Stimulated activated CD8-positive, alpha-beta memory T cell treated with anti-CD3 and anti-CD28 coated beads, Interleukin-7, amount 100 ng/mL, for 48 hours (primary cell): ENCODE measurements at regions not wholly inside any gene's neighbourhood (a gene's known extent, or its start where the extent isn't known, plus 50 kb on each side); places are given as distances from the start of the nearest gene placed in this dataset.
"Not testable (repeated sequence)": the region's sequence is repeated elsewhere in the genome, so short reads cannot be mapped to it uniquely, and the experiment has no call there.

Source experiments
- DNase-seq, 2 donors: peaks; one replicate each; pipeline ENCODE4 v3.0.0-alpha.2; 2020; ENCODE audit warnings: low read depth in 1 of 2; ENCODE audit errors: extremely low read depth in 1 of 2

DNA sequence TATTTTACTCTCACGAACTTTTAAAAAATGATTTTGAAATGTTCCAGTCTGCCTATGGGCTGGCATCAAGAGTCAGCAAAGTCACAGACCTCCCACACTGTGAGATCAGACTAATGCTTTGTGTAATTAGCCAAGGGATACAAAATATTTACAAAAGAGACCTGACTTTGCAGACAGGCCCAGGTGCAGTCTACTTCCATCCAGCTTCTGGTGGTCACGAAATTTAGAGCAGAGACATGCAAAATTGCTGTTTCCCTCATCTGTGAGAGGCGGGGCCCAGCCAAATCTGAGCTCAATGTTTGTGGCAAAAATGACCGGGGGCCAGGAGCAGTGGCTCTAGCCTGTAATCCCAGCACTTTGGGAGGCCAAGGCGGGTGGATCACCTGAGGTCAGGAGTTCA is 82.5 kb upstream of the PITRM1 start:
- DNase-seq: no peak

DNA sequence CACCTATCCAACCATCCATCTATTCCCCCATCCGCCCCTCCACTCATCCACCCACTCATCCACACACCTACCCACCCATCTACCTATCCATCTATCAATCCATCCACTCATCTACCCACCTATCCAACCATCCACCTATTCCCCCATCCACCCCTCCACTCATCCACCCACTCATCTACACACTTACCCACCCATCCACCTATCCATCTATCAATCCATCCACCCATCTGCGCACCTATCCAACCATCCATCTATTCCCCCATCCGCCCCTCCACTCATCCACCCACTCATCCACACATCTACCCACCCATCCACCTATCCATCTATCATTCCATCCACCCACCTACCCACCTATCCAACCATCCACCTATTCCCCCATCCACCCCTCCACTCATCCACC is 81.4 kb upstream of the PITRM1 start:
- not testable (repeated sequence) for DNase-seq

DNA sequence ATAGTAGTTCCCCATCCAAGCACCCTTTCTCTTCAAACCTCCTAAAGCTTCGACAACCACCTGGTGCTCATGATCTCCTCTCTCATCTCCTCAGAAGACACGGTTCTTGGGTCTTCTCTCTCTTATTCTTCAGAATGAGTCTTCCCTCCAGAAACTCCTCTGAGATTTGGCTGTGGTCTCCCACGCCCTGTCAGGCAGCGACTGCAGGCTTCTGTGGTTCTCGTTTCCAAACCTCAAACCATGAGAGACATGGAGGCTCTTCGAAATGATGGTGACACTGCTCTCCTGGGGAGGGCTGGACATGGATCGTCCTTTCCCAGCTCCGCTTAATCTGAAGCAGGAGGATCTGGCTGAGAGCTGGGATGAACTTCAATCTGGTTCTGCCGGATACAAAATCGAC is 78.6 kb upstream of the PITRM1 start:
- peak in 1 of 2 donors; percentile 11 for DNase-seq

DNA sequence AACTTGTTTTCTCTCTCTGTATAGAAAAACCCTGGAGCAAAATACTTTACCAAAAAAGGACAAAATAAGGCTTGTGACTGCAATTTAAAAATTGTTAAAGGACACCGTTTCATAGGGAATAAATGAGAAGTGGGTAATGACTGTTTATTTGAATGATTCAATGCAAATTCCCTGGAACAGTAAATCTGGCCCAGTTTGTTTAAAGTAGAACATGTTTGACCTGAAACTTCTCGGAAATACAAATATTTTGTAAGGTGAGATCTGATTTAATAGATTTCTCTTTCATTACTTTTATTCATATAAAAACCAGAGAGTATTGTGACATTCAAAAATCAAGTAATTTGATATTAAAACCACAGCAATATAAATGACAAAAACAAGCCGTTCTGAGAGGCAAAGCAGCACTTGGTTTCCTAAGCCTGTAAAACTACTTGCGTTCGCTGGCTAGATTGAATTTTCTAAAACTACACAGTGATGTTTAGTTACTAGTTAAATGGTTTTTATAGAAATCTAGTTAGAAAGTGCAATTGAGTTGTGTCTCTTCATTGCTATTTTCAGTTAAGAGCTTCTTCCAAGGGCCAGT is 76.8 kb upstream of the PITRM1 start:
- DNase-seq: no peak

DNA sequence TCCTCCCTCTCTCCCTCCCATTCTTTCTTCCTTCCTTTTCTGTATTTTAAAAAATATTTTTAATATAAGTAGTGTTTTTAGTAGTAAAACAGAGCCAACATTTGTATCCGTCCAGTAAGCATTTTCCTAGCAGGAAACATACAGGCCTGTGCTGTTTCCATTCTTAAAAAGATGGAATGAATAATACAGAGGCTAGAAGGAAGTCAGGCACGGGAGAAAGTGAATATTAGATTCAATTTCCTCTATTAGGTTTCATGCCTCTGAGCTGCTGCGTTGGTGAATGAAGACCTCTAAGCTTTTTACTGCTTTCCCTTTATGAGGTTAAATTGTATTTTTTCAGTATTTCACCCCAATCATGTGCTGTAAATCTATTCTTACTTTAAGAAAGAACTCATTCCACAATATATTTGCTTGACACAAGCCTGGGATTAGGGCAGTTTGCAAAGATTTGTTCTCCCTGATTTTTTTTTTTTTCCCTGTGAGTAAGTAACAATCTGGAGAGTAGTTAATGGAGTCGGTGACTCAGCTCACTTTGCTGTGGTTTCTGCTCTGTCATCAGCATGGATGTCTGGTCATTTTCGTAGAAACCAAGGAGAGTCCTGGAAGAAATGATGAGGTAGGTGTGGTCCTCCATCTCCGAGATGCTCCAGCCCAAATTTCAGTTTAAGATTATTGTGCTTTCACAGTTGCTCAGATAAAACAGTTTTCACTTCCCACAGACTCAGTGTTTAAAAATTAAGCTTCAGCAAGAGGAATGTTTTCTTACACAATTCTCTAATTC is 76.1 kb upstream of the PITRM1 start:
- no peak for DNase-seq

DNA sequence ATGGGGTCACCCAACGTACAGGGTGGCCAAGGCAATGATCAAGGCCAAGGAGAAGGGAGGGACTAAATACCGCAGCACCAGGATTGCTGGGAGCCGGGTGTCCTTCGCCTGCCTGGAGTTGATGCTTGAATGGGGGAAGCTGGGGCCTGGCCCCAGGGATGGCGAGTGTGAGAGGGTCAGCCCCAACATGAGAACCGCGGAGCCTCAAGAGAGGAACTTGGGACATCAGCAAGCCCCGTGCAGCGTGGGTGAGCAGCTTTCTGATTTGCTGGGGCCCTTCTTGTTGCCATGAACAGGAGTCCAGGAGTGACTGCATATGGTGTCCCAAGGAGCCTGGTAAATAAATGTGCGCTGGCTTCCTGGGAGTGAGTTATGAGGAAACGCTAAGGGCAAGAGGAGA is 72.8 kb upstream of the PITRM1 start:
- no peak for DNase-seq

DNA sequence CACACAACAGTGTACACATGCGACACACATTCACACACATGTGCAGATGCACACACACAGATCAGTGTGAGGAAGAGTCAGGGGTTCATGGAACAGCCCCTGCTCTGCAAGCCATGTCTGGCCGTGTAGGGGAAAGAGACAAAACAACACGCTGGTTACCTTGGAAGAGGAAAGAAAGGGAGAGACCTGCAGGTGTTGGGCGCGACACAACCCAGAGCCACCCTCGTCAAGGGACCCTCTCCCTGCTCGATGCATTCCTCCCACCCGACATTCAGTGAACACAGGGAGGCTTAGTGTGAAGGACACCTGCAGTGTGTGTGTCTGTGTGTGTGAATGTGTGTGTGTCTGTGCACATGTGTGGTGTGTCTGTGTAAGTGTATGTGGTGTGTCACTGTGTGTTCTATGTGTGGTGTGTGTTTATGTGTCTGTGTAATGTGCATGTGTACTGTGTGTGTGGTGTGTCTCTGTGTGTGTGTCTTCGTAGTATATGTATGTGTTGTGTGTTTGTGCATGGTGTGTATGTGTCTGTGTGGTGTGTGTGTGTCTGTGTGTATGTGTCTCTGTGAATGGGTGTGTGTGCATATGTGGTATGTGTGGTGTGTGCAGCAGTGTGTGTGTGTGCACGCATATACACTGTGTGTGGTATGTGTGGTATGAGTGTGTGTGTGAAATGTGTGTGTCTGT is 69.5 kb upstream of the PITRM1 start:
- DNase-seq: no peak

DNA sequence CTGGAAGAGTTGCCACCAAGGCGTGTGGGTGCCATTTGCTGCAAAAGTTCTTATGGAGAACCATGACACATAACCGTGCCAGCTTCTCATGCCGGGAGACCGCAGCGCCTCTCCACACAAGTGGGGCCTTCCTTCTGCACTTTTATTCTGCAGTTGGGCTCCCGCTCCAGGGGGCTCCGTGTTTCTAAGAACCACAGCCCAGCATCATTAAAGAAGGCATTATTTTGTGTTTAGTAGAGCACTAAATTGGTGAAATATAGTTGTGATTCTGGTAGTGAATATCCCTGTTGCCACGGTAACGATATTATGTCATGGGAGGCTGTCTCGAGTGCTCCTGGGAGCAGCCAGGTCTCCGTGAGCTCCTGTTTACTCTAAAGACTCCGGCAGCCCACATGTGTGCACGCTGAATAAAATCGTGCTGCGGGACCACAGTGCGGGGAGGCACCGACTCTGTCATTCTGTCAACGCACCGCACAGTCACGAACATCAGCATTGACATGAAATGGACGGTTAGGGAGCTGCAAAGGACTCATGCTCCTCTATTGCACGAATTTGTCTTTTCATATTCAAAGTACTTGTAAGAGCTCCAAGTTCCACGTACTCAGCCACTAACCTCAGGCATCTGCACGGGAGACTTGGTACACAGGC is 68.8 kb upstream of the PITRM1 start:
- DNase-seq: no peak

DNA sequence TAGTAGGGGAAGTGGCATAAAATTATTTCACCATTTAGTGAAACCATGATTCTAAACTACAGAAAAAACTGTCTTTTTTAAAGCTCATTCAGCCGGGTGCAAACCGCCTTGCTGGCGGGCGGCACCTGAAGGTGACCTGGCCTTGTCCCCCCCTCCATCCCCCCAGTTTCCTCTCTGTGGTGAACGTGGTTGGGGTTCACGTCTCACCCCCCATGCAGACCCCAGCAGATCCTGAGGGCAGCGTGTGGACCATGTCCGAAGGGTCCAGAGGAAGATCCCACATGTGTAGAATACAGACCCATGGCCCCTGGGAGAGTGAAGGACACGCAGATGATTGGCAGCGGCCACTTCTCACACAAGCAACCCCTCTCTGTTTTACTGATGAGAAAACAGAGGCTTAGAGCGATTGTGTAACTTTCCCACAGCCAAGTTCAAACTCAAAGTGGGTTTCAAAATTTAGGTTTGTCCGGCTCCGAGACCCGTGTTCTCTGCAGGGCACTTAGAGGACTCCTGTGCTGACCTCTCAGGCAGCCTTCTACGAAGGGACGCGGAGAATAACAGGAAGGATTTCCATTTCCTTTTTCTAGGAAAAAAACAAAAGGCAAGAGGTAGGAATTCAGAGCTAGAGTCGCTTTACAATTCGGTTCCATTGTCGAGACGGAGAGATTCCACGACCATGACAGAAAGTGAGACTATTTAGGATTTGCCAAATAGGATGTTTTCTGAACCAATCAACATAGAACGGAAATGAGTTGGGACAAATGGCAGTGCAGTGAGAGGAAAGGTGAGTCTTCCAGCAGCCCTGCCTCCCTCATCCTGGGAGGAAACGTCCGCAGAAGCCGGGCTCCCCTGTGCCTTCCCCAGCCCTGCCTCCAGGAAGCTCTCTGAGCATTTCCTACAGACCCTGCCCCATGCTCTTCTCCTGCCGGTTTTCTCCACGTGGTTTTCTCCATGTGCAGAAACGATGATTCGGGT is 67.6 kb upstream of the PITRM1 start:
- no peak for DNase-seq

DNA sequence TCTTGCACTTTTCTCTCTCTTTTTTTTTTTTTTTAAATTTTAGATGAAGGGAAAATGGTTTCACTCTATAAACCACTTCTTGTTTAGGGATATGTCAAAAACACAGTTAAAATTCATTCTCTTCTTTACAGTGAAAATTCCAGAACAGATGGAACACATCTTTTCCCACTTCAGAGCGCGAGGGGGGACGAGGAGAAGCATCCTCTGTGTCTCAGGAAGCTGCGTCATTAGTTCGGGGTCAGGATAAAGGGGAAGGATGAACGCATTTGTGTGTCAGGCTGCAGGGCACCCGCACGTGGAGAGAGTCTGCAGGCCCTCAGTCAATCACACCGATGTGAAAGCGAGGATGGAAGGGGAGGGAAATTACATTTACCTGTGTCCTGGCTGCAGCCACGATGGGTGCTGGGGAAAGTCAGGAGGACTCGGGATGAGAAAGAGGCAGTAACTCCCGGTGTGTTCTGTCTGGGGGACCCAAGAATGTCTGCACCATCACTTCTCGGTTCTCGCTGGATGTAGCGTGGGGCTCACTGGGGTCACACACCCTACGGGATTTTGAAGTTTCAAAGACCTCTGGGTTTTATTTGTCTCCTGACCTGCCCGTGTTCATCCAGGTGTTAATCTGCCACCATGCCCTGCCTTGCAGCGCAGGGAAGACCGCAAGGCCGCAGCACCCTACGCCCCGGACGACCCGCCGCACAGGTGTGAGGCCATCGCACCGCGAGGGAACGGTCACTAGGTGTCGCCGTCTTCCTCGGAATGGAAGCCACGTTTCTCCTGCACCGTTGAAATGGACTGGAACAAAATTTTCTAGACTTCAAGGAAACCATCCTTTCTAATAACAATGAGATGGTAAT is 66.7 kb upstream of the PITRM1 start:
- peak; percentile 39 to 43 for DNase-seq

DNA sequence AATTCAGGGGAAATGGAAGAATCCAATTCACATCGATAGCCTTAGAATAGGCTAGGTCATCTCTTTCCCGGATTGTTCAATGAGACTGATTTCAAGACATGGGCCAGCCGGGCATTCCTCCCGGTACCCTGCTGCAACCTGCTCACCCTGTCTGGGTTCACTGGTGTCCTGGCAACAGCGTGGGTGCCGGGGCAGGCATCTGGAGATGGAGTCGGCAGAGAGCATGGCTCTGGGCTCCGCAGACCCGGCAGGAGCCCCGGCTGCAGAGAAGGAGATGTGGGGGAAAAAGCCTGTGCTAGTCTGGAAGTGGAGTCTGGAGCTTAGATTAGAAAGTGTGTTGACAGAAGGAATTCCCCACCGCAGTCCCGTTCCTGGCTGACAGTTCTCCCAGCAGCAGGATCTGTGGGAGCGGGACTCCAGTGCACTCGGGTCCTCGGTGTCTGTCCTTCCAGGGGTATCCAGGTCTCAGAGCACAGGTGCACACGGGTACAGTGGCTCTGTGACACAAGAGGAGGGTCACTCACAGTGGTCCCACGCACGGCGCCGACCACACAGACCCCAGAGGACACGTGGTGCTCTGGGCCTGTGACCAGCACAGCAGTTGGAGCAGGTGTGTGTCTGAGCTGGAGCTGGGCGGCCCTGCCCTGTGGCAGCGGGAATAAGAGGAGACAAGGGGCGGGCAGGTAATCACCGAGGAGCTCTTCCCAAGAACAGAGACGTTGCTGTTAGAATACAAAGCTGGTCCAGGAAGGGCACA is 65.7 kb upstream of the PITRM1 start:
- no peak for DNase-seq

DNA sequence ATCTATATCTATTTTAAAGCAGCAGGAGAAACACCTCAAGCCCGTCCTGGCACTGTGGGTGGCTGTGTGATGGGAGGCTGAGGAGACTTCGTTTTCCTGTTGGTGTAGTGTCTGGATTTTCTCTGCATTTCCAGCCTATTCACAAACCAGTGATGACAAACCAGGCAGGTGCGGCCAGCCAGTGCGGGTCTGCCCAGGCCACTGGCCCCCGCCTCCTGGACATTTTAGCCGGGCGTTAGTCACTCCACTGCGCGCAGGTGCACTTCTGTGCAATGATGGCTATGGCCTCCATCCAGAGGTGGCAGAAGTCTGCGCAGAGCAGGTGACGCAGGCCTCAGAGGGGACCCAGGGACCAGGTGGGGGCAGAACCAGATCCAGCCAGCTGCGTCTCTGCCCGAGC is 64.9 kb upstream of the PITRM1 start:
- DNase-seq: no peak

DNA sequence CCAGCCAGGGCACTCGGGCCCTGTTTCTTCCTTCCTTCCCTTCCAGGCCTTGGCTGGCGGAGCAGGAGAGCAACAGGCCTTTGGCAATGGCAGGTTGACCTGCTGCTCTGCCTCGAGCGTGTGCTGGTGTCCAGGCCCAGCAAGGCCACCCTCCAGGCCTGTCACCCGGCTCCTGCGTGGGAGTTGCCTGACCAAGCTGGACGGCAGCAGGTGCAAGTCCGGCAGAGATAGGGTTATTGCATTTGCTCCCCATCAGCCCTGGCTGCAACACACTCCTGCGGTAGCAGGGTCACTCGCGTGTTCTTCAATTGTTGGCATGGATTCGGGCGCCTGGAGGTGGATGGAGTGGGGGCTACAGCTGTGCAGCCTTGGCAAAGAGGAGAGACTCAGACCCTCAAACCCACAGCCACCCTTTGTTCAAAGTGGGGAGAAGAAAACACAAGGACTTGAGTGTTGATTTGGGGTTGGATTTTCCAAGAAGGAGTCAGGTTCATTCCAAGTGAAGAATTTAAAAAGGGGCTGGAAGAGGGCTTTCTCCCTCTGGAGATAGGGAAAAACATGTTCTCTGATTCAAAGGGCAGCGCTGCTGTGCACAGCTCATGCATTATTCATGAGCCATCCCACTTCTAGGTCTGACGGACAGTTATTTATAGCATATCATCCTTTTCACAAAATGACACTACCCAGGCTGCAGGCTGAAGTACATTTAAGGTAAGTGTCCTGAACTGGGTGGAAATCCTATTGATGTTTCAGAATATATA is 64.2 kb upstream of the PITRM1 start:
- DNase-seq: no peak

DNA sequence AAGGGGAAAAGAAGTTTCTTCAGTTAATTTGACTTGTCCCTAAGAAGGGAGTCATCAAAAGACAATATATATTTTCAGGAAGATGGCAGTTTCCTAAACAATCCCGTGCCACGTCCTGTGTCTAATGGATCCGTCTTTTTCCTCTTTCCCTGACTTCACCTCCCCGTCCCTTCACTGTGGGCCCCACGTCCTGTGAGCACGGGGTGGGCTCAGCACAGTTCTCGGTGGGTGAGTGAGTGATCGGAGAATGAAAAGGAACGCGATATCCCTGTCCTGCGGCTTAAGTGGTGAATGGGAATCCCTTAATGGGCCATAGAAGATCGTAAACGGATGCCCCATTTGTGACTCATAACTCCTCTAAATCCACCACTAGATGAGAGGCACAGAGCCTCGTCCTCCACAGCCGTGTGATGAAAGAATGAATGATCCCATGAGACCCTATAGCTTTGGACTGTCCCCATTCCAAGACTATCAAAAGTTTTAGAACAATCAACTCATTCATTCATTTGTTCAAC is 63.5 kb upstream of the PITRM1 start:
- no peak for DNase-seq

DNA sequence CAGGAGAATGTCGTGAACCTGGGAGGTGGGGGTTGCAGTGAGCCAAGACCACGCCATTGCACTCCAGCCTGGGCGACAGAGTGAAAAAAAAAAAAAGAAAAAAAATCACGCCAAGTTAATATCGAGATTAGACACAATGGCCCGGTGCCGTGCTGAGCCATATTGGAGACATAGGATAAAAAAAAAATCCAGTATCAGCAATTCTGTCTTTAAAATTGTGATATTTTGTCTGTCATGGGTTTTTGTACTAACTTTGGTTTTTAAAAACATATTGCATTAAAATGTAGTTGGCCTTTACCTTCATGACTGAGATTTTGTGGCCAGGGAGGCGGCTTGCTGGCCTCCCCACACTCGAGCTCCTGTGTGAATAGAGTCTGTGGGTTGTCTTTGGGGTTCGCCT is 62.8 kb upstream of the PITRM1 start:
- no peak for DNase-seq

DNA sequence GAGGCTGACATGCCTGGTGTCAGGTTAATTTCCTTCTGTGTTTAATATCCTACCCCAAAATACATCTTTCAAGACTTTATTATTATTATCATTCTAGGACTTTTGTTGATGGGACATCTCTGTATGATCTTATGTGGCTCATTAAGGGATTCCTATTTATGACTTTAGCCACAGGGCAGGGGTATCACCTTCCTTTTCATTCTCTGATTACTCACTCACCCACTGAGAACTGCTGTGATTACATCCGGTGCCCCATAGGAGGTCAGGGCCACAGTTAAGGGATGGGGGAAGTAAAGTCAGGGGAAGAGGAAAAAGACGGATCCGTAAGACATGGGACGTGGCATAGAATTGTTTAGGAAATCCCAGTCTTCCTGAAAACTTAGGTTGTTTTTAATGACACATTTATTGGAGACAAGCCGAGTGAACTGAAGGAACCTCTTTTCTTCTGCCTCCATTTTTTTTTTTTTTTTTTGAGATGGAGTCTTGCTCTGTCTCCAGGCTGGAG is 61.0 kb upstream of the PITRM1 start:
- no peak for DNase-seq

DNA sequence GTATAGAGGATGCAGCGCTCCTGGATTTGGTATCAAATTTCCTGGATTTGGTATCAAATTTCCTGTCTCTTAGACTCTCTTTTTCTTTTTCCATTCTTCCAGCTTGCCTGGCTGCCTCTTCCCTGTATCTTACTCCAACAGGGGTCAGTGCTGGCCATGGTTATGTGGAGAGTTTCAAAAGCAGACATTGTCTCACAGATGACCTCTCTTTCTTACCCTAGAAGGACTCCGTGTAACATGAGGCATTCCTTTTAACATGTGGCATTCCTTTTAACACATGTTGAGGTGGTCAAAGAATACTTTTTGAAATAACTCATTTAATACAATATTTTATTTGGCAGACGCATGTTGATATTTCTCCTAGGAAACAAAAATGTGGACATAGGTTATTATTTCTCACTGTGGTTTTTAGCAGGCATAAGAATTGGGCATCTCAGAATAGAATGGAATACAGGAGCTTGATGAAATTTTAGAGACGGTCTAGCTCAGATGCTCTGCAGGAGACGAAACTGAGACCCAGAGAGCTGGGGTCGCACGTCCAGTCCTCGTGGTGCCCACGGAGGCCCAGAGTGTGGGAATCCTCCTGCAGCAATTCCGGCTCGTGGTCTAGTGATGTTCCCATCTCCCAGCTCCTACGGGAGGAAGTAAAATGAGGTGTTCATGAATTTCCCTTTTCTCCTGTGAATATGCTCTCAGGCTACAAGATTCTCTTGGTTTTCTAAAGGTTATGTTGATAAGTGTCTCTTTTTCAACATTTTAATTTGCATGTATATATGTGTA is 59.6 kb upstream of the PITRM1 start:
- no peak for DNase-seq
